ENCODE measurements at regions not wholly inside any gene's neighbourhood (a gene's known extent, or its start where the extent isn't known, plus 50 kb on each side); places are given as distances from the start of the nearest gene placed in this dataset.
"Not testable (repeated sequence)": the region's sequence is repeated elsewhere in the genome, so short reads cannot be mapped to it uniquely, and the experiment has no call there.

- Histone ChIP-seq H3K27ac (no peak overlapping the region), H3K9me3 (ENCODE audit: insufficient read depth, low read depth) (no peaks in the 10 kb centered on the region), H3K9me2 (ENCODE audit: insufficient read depth) (no peaks in the 10 kb centered on the region), H2AFZ (no peak overlapping the region), H3F3A (ENCODE audit: insufficient read depth, low read depth) (no peaks in the 10 kb centered on the region; the same call in 1 of the 2 replicates), H3K36me3 (ENCODE audit: low read depth) (no peaks in the 10 kb centered on the region), H3K27me3 (ENCODE audit: insufficient read depth, low read depth) (no peaks in the 10 kb centered on the region), H3K4me2 (no peak overlapping the region), H3K4me3 (no peak overlapping the region), H3K4me1 (replicated peaks; ENCODE audit: insufficient read depth) (peaks cover 11% of the 10 kb centered on the region), H3K79me2 (ENCODE audit: low read depth) (no peaks in the 10 kb centered on the region), H4K20me1 (ENCODE audit: insufficient read depth) (no peaks in the 10 kb centered on the region)
- CTCF ChIA-PET: interaction anchor here (0.6 to 0.7 kb wide), 3 partner anchors 93 to 375 kb away, joined by 3 to 6 read pairs (median 4); no protein-coding TSS in a partner anchor
- intact Hi-C loops (cut with micrococcal nuclease; ENCODE audit: unreplicated experiment): loop anchor here (10.0 kb wide), 1 partner anchor 451 kb away; no protein-coding TSS in a partner anchor
- no TSS peak for BruUV-seq (replicated peaks)
- POLR2A ChIA-PET (ENCODE audit: unreplicated experiment): interaction anchor here (0.6 kb wide), 1 partner anchor 185 kb away, joined by 6 read pairs; no protein-coding TSS in a partner anchor
- DNase-seq: no peak
- no peak for TF ChIP-seq CTCF (conservative IDR thresholded peaks at IDR 0.05)
- TF ChIP-seq EZH2 (IDR thresholded peaks at IDR 0.05; ENCODE audit: low read depth): no peak
These were observed 179.1 kb upstream of the STK26 start for GRCh38 chrX:131843987-131844386.

GRCh38 chrX:131845201-131845600, 177.9 kb upstream of the STK26 start:
- no peaks in the 10 kb centered on the region for H3K36me3 ChIP-seq (ENCODE audit: low read depth)
- H3K9me2 ChIP-seq (ENCODE audit: insufficient read depth): no peaks in the 10 kb centered on the region
- intact Hi-C loops (cut with micrococcal nuclease; ENCODE audit: unreplicated experiment): loop anchor here (10.0 kb wide), 1 partner anchor 450 kb away; no protein-coding TSS in a partner anchor
- H2AFZ ChIP-seq: no peak overlapping the region
- no TSS peak for BruUV-seq (replicated peaks)
- peaks cover 11% of the 10 kb centered on the region for H3K4me1 ChIP-seq (replicated peaks; ENCODE audit: insufficient read depth)
- no peak for DNase-seq
- no peaks in the 10 kb centered on the region for H3K9me3 ChIP-seq (ENCODE audit: insufficient read depth, low read depth)
- H4K20me1 ChIP-seq (ENCODE audit: insufficient read depth): no peaks in the 10 kb centered on the region
- CTCF ChIA-PET: no interaction called here
- H3K27ac ChIP-seq: no peak overlapping the region
- H3F3A ChIP-seq (ENCODE audit: insufficient read depth, low read depth): no peaks in the 10 kb centered on the region; the same call in 1 of the 2 replicates
- H3K4me3 ChIP-seq: no peak overlapping the region
- TF ChIP-seq EZH2 (IDR thresholded peaks at IDR 0.05; ENCODE audit: low read depth) (no peak), CTCF (conservative IDR thresholded peaks at IDR 0.05) (no peak)
- H3K79me2 ChIP-seq (ENCODE audit: low read depth): no peaks in the 10 kb centered on the region
- POLR2A ChIA-PET (ENCODE audit: unreplicated experiment): no interaction called here
- H3K4me2 ChIP-seq: no peak overlapping the region
- H3K27me3 ChIP-seq (ENCODE audit: insufficient read depth, low read depth): no peaks in the 10 kb centered on the region

DNA sequence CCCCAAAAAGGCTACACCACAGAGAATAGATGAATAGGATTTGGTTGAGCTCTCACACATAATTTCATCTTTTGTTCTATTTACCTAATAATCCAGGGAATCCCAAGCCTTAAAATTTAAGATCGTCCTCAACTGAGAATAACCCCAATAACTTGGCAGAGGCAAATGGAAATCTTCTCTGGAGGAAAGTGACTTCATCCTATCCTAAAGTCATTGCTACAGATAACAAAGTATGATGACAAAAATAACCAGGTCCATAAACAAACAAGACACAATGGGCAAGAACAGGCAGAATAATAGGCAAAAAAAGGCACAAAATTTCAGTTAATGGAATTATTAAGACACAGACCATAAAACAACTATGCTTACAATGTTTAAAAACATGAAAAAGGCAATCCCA, 177.3 kb upstream of the STK26 start:
- ChIA-PET POLR2A (ENCODE audit: unreplicated experiment) (no interaction called here), CTCF (no interaction called here)
- BruUV-seq (replicated peaks): no TSS peak
- Histone ChIP-seq H3K27me3 (ENCODE audit: insufficient read depth, low read depth) (no peaks in the 10 kb centered on the region), H3K27ac (no peak overlapping the region), H3K9me3 (ENCODE audit: insufficient read depth, low read depth) (no peaks in the 10 kb centered on the region), H4K20me1 (ENCODE audit: insufficient read depth) (no peaks in the 10 kb centered on the region), H3K4me3 (no peak overlapping the region), H3F3A (ENCODE audit: insufficient read depth, low read depth) (no peaks in the 10 kb centered on the region; the same call in 1 of the 2 replicates), H3K4me2 (no peak overlapping the region), H2AFZ (0 out of 2 replicates have a peak overlapping the region, but pooled peaks have one; percentile 8), H3K9me2 (ENCODE audit: insufficient read depth) (no peaks in the 10 kb centered on the region), H3K36me3 (ENCODE audit: low read depth) (no peaks in the 10 kb centered on the region), H3K4me1 (replicated peaks; ENCODE audit: insufficient read depth) (peaks cover 11% of the 10 kb centered on the region), H3K79me2 (ENCODE audit: low read depth) (no peaks in the 10 kb centered on the region)
- TF ChIP-seq EZH2 (IDR thresholded peaks at IDR 0.05; ENCODE audit: low read depth): no peak
- no peak for TF ChIP-seq CTCF (conservative IDR thresholded peaks at IDR 0.05)
- intact Hi-C loops (cut with micrococcal nuclease; ENCODE audit: unreplicated experiment): loop anchor here (10.0 kb wide), 1 partner anchor 449 kb away; no protein-coding TSS in a partner anchor
- DNase-seq: no peak

- H3K4me3 ChIP-seq; H3K27me3 ChIP-seq (ENCODE audit: insufficient read depth, low read depth); H3K36me3 ChIP-seq (ENCODE audit: low read depth); H3K79me2 ChIP-seq (ENCODE audit: low read depth); H3K9me2 ChIP-seq (ENCODE audit: insufficient read depth); POLR2A ChIA-PET (ENCODE audit: unreplicated experiment); DNase-seq; BruUV-seq (replicated peaks); H3K9me3 ChIP-seq (ENCODE audit: insufficient read depth, low read depth); H3F3A ChIP-seq (ENCODE audit: insufficient read depth, low read depth); H3K4me1 ChIP-seq (replicated peaks; ENCODE audit: insufficient read depth); CTCF ChIA-PET; H3K4me2 ChIP-seq; H4K20me1 ChIP-seq (ENCODE audit: insufficient read depth); H2AFZ ChIP-seq; intact Hi-C loops (cut with micrococcal nuclease; ENCODE audit: unreplicated experiment); H3K27ac ChIP-seq: not testable (repeated sequence)
These were observed 172.1 kb upstream of the STK26 start for GRCh38 chrX:131850964-131851363.

Data from PC-9 (cell line).